ENCODE measurements at regions not wholly inside any gene's neighbourhood (a gene's known extent, or its start where the extent isn't known, plus 50 kb on each side); places are given as distances from the start of the nearest gene placed in this dataset.
"Not testable (repeated sequence)": the region's sequence is repeated elsewhere in the genome, so short reads cannot be mapped to it uniquely, and the experiment has no call there.

- TF ChIP-seq POLR2A (IDR thresholded peaks at IDR 0.05; ENCODE audit: low read length); GATA1 (IDR thresholded peaks at IDR 0.05; ENCODE audit: low read depth, low read length): not testable (repeated sequence)
Observed at GRCh38 chr16:29164442-29165089, 179.7 kb downstream of the LAT start.
